ENCODE measurements at regions not wholly inside any gene's neighbourhood (a gene's known extent, or its start where the extent isn't known, plus 50 kb on each side); places are given as distances from the start of the nearest gene placed in this dataset.
"Not testable (repeated sequence)": the region's sequence is repeated elsewhere in the genome, so short reads cannot be mapped to it uniquely, and the experiment has no call there.

DNA sequence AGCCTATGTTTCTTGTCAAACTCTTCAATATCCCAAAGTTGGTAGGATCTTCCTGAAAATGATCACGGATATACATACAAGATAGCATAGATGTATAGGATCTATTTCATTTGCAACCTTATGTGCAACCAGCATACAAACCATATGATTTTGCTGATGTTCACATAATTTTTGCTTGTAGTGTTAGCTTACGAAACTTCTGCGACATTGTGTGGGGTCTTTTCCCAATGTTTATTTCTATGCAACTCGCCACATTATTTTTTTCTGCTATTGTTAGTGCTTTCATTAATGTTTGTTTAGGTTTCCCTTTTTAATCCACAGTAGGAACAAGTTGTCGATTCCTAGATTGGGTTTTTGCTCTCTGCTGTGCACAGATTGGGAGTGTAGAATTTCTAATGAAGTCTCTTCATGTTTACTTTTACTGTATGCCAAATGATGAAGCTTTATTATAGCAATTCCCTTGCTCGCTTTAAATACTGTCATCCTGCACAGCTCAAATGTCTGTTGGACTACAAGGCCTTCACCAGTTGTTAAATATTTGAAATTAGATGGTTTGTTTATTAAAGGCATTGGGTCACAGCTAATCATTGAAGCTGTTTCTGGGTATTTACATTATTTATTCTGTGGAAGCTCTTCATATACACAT is 257.6 kb upstream of the PCDH7 start:
- no peak for DNase-seq

GRCh38 chr4:30471861-30472260 is 248.3 kb upstream of the PCDH7 start:
- no peak for DNase-seq

DNA sequence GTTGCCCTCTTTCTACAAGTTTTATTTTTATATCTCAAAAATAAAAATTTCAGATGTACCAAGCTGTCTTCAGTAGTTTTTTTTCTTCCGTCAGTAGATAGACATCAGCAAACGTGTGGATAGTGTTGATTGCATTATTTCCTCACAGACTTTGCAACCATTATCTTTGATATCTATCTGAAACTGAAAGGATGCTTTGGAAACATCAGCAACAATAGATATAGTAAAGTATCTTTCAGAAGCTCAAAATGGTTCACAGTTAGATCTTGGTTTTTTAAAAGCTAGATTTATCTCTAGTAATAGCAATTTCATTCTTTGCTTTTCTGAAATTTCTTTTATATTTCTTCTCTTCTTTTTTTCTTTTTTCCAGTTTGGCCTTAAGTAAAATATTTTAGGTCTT is 246.9 kb upstream of the PCDH7 start:
- no peak for DNase-seq

- DNase-seq = no peak
These were observed 224.9 kb upstream of the PCDH7 start for GRCh38 chr4:30495251-30495650.

DNA sequence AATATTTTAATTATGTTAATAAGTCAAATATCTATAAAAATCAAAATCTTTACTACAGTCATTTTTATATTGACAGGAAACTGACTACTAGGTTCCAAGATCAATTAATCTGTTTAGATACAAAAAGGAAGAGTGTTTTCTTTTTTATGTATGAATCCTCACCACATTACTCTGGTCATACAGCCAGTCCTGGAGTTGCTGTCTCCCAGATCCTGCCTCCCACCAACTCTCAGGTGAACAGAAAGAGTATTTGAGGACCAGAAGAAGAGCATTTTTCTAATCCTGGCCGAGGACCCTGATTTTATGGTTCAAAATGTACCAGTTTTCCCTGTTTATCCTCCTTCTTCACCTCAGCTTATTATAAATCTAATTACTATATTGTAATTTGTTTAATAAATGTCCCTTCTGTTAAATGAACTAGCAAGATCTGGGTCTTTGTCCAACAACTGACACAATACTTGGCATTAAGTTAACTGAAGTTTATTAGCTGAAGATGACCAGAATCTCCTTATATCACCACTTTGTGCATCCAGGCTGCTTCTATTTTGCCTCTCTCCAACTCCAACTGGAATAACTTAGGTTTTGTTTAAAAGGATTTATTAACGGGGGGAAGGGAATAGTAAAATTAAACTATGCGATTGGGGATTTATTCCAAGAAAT is 224.4 kb upstream of the PCDH7 start:
- DNase-seq = no peak

DNA sequence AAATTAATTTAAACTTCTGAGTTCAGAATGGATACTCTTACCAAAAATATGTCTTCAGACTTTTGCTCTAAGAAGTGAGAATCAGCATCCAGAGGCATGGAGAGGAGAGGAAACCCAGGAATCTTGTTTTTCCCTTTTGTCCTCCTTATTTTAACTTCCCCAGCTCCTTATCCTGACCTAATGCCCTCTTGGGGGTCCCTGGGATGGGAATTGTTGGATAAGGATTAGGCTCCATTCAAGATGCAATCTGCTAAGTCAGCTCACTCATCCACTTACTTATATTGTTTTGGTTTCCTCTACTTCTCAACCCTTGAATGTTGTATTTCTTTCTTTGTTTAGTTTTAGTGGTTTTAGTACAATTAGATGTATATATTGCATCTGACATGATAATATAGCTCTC is 208.4 kb upstream of the PCDH7 start:
- DNase-seq = no peak

GRCh38 chr4:30518211-30518610 is 202.0 kb upstream of the PCDH7 start:
- DNase-seq = no peak

- DNase-seq = no peak
These were observed 194.4 kb upstream of the PCDH7 start for GRCh38 chr4:30525662-30526315.

GRCh38 chr4:30535255-30535654 is 184.9 kb upstream of the PCDH7 start:
- DNase-seq = no peak

- no peak for DNase-seq
These were observed 183.9 kb upstream of the PCDH7 start for GRCh38 chr4:30536231-30536630.

DNA sequence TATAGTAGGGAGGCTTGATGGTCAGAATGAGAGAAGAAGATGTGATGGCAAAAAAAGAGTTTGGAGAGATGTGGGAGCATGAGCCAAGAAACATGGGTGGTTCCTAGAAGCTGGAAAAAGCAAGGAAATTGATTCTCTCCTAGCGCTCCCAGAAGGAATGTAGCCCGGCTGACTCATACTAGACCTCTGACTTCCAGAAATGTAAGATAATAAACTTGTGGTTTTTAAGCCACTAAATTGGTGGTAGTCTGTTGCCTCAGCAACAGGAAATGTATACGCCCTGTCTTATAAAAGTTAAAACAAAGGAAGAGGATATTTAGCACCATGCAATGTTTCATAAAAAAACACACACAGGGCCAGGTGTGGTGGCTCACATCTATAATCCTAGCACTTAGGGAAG is 182.7 kb upstream of the PCDH7 start:
- no peak for DNase-seq

GRCh38 chr4:30538794-30539193 is 181.4 kb upstream of the PCDH7 start:
- no peak for DNase-seq

DNA sequence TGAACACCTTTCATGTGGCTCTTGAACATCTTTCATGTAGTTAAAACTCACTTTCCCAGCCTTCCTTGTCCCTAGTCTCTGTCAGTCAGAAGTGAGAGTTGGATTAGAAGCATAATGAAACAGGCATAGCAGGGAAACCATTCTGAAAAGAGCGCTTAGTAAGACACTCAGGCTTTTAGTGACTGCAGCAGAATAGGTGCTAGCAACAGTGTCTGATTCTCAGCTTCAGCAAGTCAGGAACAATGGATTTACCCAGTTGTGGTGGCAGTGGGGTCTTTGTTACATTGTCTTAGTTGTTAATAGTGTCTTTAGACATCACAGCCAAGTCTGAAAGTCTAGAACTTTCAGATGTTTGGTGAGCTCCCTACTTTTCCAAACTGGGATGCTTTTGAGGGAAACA is 177.1 kb upstream of the PCDH7 start:
- no peak for DNase-seq

GRCh38 chr4:30553151-30553550 is 167.0 kb upstream of the PCDH7 start:
- no peak for DNase-seq

GRCh38 chr4:30553706-30554105 is 166.5 kb upstream of the PCDH7 start:
- no peak for DNase-seq

GRCh38 chr4:30555775-30556174 is 164.4 kb upstream of the PCDH7 start:
- DNase-seq = no peak

DNA sequence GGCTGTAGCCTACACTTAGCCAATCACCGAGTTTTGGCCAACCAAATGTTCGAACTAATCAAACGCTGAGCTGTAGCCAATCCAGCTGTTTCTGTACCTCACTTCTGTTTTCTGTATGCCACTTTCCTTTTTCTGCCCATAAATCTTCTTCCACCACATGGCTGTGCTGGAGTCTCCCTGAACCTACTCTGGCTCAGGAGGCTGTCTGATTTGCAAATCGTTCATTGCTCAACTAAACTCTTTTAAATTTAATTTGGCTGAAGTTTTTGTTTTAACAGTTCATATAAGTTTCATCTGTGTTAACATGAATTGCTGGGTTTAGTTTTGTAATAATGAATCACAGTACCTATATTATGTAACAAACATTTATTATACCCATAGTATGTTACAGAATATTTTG is 160.7 kb upstream of the PCDH7 start:
- no peak for DNase-seq

- no peak for DNase-seq
These were observed 133.3 kb upstream of the PCDH7 start for GRCh38 chr4:30586850-30587249.

DNA sequence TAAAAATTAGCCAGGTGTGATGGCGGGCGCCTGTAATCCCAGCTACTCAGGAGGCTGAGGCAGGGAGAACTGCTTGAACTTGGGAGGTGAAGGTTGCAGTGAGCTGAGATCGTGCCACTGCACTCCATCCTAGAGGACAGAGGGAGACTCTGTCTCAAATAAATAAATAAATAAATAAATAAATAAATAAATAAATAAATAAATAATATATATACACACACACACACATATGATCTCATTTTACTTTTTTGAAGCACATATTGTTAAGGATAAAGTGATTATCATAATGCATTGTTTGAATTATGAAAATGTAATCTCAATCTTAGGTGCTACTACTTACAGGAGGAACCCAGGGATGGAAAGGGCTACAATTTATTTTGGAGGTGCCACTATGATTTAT is 130.5 kb upstream of the PCDH7 start:
- DNase-seq = not testable (repeated sequence)

DNA sequence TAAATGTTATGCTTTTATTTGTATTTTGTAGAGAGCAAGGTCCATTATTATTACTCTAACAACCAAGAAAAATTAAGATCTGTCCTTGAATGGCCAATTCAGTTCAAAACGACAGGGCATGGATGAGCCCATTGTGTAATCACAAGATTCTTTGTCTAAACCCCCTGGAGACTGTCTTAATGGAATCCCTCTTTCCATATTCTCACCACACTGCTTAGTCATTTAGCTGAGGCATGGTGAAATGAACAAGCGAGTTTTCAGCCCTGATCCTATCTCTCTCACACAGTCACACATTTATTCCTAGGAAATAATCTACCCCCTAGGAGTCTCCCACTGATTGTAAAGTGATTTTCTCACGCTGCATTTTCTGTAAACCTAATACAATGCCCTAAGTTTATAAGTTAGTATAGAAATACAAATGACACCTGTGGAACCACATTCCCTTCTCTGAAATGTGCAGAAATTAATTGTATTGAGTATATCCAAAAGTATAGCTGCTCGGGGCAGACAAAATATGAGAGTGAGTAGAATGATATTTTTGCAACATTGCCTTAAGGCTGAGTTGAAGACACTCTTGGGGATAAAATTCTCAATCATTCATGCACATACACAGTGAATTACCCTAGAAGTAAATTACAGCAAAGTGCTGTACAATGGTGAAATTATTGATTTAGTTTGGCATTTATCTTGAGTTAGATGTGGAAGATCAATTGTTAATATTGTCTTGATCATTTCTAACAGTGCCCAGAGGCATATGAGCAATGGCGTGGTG is 119.7 kb upstream of the PCDH7 start:
- no peak for DNase-seq

GRCh38 chr4:30601070-30601865 is 118.9 kb upstream of the PCDH7 start:
- DNase-seq = no peak

GRCh38 chr4:30605616-30606190 is 114.5 kb upstream of the PCDH7 start:
- DNase-seq = no peak

DNA sequence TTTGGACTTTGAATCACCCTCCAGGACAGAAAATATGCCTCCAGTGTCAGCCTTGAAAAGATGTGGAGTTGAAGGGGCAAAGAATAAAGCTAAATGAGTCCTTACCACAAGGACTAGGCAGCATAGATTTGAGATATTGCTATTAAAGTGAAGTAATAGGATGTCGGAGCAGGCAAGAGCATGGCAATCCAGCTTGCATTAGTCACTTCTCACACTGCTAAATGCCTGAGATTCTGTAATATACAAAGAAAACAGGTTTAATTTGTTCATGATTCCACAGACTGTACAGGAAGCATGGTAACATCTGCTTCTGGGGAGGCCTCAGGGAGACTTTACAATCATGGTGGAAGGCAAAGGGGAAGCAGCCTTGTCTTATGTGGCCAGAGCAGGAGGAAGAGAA is 109.8 kb upstream of the PCDH7 start:
- DNase-seq = no peak
